ENCODE measurements at regions not wholly inside any gene's neighbourhood (a gene's known extent, or its start where the extent isn't known, plus 50 kb on each side); places are given as distances from the start of the nearest gene placed in this dataset.

DNA sequence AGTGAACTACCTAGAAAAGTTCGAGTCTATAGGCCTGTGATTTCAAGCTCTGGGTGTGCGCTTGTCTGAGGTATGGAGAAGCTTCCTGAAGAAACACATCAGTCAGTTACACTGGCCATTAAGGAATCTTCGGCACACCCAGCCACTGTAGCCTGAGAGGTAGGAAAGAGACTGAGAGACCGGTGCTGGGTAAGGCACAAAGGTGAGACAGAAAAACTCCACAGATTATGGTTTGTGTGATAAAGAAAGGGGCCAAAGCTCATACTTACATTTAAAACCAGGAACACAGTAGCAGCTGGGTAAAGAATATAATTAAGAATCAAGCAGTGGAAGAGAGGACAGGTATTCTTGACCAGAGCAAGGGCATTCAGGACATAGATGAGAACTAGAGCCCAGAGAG lies 74.8 kb upstream of the TTC29 start:
- H3K36me3 ChIP-seq (ENCODE audit: low read length) = no peaks in the 10 kb centered on the region
- H2AFZ ChIP-seq (ENCODE audit: low read depth, low read length, severe bottlenecking) = no peak overlapping the region
- no peaks in the 10 kb centered on the region for H3K9me2 ChIP-seq (replicated peaks; ENCODE audit: insufficient read depth, low read length)
- H3K9ac ChIP-seq (ENCODE audit: low read length) = no peak overlapping the region
- TF ChIP-seq, protein P1, sequence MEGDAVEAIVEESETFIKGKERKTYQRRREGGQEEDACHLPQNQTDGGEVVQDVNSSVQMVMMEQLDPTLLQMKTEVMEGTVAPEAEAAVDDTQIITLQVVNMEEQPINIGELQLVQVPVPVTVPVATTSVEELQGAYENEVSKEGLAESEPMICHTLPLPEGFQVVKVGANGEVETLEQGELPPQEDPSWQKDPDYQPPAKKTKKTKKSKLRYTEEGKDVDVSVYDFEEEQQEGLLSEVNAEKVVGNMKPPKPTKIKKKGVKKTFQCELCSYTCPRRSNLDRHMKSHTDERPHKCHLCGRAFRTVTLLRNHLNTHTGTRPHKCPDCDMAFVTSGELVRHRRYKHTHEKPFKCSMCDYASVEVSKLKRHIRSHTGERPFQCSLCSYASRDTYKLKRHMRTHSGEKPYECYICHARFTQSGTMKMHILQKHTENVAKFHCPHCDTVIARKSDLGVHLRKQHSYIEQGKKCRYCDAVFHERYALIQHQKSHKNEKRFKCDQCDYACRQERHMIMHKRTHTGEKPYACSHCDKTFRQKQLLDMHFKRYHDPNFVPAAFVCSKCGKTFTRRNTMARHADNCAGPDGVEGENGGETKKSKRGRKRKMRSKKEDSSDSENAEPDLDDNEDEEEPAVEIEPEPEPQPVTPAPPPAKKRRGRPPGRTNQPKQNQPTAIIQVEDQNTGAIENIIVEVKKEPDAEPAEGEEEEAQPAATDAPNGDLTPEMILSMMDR (IDR thresholded peaks at IDR 0.05; ENCODE audit: insufficient read depth, low read length, poor library complexity, severe bottlenecking) = no peak
- TF ChIP-seq EZH2phosphoT487 (conservative IDR thresholded peaks at IDR 0.05; ENCODE audit: low read length) = no peak
- H3K27ac ChIP-seq (ENCODE audit: low read depth, low read length) = no peak overlapping the region
- H3K4me2 ChIP-seq (ENCODE audit: low read depth, low read length, poor library complexity, severe bottlenecking) = no peak overlapping the region
- no peaks in the 10 kb centered on the region for H3K27me3 ChIP-seq (ENCODE audit: low read length)
- H3K9me3 ChIP-seq (ENCODE audit: insufficient read depth, low read length) = no peaks in the 10 kb centered on the region
- H3K4me3 ChIP-seq (ENCODE audit: insufficient read depth, low read length, poor library complexity, severe bottlenecking) = no peak overlapping the region
- H4K20me1 ChIP-seq (ENCODE audit: low read depth, low read length) = no peaks in the 10 kb centered on the region
- H3F3A ChIP-seq (ENCODE audit: insufficient read depth) = no peaks in the 10 kb centered on the region
- H3K79me2 ChIP-seq (ENCODE audit: insufficient read depth, low read length) = no peaks in the 10 kb centered on the region

DNA sequence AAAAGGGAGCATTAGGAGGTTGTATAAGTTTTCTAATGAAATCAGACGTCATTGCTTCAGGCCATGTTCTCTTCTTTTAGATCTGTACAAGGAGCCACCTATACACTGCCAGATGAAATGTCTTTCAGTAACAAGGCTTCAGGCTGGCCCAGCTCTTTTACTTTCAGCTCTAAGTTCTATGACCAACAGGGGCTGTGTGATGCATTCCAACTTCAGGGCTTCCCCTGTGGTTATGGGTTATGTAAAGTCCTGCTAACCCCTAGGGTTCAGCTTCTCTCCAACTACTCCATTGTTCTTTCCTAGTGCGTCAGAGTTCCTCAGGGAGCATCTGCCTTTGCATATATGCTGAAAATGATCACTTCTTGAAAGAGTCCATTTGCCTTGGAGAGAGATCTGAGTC lies 79.4 kb upstream of the TTC29 start:
- H3K9ac ChIP-seq (ENCODE audit: low read length) = no peak overlapping the region
- no peaks in the 10 kb centered on the region for H3K36me3 ChIP-seq (ENCODE audit: low read length)
- H3K79me2 ChIP-seq (ENCODE audit: insufficient read depth, low read length) = no peaks in the 10 kb centered on the region
- H4K20me1 ChIP-seq (ENCODE audit: low read depth, low read length) = no peaks in the 10 kb centered on the region
- H3K9me3 ChIP-seq (ENCODE audit: insufficient read depth, low read length) = no peaks in the 10 kb centered on the region
- H2AFZ ChIP-seq (ENCODE audit: low read depth, low read length, severe bottlenecking) = no peak overlapping the region
- H3K4me2 ChIP-seq (ENCODE audit: low read depth, low read length, poor library complexity, severe bottlenecking) = no peak overlapping the region
- no peaks in the 10 kb centered on the region for H3F3A ChIP-seq (ENCODE audit: insufficient read depth)
- H3K9me2 ChIP-seq (replicated peaks; ENCODE audit: insufficient read depth, low read length) = no peaks in the 10 kb centered on the region
- TF ChIP-seq EZH2phosphoT487 (conservative IDR thresholded peaks at IDR 0.05; ENCODE audit: low read length) = no peak
- H3K4me3 ChIP-seq (ENCODE audit: insufficient read depth, low read length, poor library complexity, severe bottlenecking) = no peak overlapping the region
- H3K27me3 ChIP-seq (ENCODE audit: low read length) = no peaks in the 10 kb centered on the region
- H3K27ac ChIP-seq (ENCODE audit: low read depth, low read length) = no peak overlapping the region

DNA sequence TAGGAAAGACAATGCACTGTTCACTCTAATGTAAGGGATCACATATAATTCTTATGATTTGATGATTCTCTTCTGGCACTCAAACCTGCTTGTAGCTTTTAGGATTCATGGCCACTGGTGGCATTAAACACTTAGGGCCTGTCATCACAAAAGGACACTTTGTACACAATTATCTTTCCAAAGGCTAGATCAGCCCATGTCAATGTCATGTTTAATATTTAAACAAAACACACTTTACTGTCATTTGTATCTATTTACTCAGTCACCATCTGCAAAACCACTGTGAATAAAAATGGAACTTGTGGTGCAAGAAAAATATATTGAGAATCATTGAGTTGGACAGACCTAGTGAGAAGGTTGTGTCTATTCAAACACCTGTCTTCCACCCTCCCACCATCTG lies 83.6 kb upstream of the TTC29 start:
- H4K20me1 ChIP-seq (ENCODE audit: low read depth, low read length) = no peaks in the 10 kb centered on the region
- TF ChIP-seq, protein P1 (IDR thresholded peaks at IDR 0.05; ENCODE audit: insufficient read depth, low read length, poor library complexity, severe bottlenecking) = no peak
- no peak for TF ChIP-seq EZH2phosphoT487 (conservative IDR thresholded peaks at IDR 0.05; ENCODE audit: low read length)
- no peak overlapping the region for H3K27ac ChIP-seq (ENCODE audit: low read depth, low read length)
- no peak overlapping the region for H3K9ac ChIP-seq (ENCODE audit: low read length)
- H2AFZ ChIP-seq (ENCODE audit: low read depth, low read length, severe bottlenecking) = no peak overlapping the region
- H3K36me3 ChIP-seq (ENCODE audit: low read length) = no peaks in the 10 kb centered on the region
- H3K79me2 ChIP-seq (ENCODE audit: insufficient read depth, low read length) = no peaks in the 10 kb centered on the region
- no peaks in the 10 kb centered on the region for H3K9me2 ChIP-seq (replicated peaks; ENCODE audit: insufficient read depth, low read length)
- no peaks in the 10 kb centered on the region for H3F3A ChIP-seq (ENCODE audit: insufficient read depth)
- no peak overlapping the region for H3K4me2 ChIP-seq (ENCODE audit: low read depth, low read length, poor library complexity, severe bottlenecking)
- H3K9me3 ChIP-seq (ENCODE audit: insufficient read depth, low read length) = no peaks in the 10 kb centered on the region
- no peaks in the 10 kb centered on the region for H3K27me3 ChIP-seq (ENCODE audit: low read length)
- H3K4me3 ChIP-seq (ENCODE audit: insufficient read depth, low read length, poor library complexity, severe bottlenecking) = no peak overlapping the region

DNA sequence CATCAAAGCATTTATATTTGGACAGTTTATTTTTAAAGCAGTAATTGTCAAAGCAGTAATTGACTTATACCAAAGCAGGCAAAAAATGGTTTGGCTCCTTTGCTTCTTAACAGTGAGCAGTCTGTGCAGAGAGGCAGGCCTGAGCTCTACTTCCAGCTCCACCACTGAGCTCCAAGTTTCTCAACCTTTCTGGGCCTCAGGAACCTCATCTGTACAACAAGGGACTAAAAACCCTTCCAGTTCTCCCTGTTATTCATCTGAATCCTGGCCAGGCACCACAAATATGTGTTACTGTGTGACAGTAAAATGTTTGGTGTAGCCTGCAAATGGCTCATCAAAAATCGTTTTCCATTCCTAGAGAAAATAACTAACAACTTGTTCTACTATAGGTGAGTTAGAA lies 88.7 kb upstream of the TTC29 start:
- Histone ChIP-seq H2AFZ (ENCODE audit: low read depth, low read length, severe bottlenecking) (no peak overlapping the region), H3K4me3 (ENCODE audit: insufficient read depth, low read length, poor library complexity, severe bottlenecking) (no peak overlapping the region), H3K36me3 (ENCODE audit: low read length) (no peaks in the 10 kb centered on the region), H4K20me1 (ENCODE audit: low read depth, low read length) (no peaks in the 10 kb centered on the region), H3K27ac (ENCODE audit: low read depth, low read length) (no peak overlapping the region), H3F3A (ENCODE audit: insufficient read depth) (no peaks in the 10 kb centered on the region), H3K4me2 (ENCODE audit: low read depth, low read length, poor library complexity, severe bottlenecking) (no peak overlapping the region), H3K27me3 (ENCODE audit: low read length) (no peaks in the 10 kb centered on the region), H3K9ac (ENCODE audit: low read length) (no peak overlapping the region), H3K9me3 (ENCODE audit: insufficient read depth, low read length) (no peaks in the 10 kb centered on the region), H3K79me2 (ENCODE audit: insufficient read depth, low read length) (no peaks in the 10 kb centered on the region), H3K9me2 (replicated peaks; ENCODE audit: insufficient read depth, low read length) (no peaks in the 10 kb centered on the region)
- no peak for TF ChIP-seq EZH2phosphoT487 (conservative IDR thresholded peaks at IDR 0.05; ENCODE audit: low read length)
- TF ChIP-seq, protein P1 (IDR thresholded peaks at IDR 0.05; ENCODE audit: insufficient read depth, low read length, poor library complexity, severe bottlenecking) = no peak

Data from SU-DHL-6 (cell line).